ENCODE measurements at regions not wholly inside any gene's neighbourhood (a gene's known extent, or its start where the extent isn't known, plus 50 kb on each side); places are given as distances from the start of the nearest gene placed in this dataset.

DNA sequence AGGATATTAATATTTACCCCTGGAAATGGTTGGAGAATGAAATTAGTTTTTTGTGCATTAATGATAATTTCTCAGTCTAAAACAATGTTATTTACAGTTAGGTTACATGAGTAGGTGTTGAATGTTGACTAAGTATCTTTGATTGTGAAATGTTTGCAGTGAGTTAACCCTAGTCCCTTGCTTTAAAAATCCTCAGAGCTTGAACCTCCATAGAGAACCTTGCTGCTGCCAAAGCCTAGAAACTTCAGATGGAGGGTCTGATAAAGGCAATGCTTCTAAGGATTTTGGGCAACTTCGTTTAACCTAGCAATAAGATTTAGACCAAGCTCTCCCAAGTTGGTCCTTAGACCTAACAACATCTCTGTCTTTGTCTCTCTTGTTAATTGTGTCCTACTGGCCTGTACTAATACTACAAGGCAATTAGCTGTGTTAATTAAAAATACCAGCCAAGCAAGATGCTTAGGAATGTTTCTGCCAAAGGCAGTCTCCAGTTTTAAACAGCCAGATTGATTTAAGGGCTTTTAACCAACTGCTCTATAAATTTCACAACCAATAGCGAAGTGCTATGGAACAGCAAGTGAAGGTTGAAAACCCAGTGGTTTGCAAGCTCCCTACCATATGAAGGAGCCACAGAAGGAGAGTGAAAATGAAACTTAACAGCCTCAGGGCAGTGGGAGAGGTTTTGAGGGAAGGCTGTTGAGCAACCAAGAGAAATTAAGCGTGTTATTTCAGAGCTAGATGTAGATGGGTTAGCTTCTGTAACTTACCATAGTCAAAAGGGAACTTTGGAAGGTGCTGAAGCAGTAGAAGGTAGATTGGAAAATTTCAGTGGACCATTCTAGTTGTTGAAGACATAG lies 295.9 kb upstream of the ANO5 start:
- TF ChIP-seq POLR2A (IDR thresholded peaks at IDR 0.05; ENCODE audit: low read length) (no peak), RFX5 (IDR thresholded peaks at IDR 0.05) (no peak), POLR2AphosphoS2 (conservative IDR thresholded peaks at IDR 0.05; ENCODE audit: low read length) (no peak), CEBPB (IDR thresholded peaks at IDR 0.05) (no peak), MYC (IDR thresholded peaks at IDR 0.05; ENCODE audit: borderline replicate concordance, low read length) (no peak), GATA3 (IDR thresholded peaks at IDR 0.05; ENCODE audit: borderline replicate concordance) (no peak)
- TF ChIP-seq, protein P1, sequence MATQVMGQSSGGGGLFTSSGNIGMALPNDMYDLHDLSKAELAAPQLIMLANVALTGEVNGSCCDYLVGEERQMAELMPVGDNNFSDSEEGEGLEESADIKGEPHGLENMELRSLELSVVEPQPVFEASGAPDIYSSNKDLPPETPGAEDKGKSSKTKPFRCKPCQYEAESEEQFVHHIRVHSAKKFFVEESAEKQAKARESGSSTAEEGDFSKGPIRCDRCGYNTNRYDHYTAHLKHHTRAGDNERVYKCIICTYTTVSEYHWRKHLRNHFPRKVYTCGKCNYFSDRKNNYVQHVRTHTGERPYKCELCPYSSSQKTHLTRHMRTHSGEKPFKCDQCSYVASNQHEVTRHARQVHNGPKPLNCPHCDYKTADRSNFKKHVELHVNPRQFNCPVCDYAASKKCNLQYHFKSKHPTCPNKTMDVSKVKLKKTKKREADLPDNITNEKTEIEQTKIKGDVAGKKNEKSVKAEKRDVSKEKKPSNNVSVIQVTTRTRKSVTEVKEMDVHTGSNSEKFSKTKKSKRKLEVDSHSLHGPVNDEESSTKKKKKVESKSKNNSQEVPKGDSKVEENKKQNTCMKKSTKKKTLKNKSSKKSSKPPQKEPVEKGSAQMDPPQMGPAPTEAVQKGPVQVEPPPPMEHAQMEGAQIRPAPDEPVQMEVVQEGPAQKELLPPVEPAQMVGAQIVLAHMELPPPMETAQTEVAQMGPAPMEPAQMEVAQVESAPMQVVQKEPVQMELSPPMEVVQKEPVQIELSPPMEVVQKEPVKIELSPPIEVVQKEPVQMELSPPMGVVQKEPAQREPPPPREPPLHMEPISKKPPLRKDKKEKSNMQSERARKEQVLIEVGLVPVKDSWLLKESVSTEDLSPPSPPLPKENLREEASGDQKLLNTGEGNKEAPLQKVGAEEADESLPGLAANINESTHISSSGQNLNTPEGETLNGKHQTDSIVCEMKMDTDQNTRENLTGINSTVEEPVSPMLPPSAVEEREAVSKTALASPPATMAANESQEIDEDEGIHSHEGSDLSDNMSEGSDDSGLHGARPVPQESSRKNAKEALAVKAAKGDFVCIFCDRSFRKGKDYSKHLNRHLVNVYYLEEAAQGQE (IDR thresholded peaks at IDR 0.05) = no peak
- TF ChIP-seq, protein P2, sequence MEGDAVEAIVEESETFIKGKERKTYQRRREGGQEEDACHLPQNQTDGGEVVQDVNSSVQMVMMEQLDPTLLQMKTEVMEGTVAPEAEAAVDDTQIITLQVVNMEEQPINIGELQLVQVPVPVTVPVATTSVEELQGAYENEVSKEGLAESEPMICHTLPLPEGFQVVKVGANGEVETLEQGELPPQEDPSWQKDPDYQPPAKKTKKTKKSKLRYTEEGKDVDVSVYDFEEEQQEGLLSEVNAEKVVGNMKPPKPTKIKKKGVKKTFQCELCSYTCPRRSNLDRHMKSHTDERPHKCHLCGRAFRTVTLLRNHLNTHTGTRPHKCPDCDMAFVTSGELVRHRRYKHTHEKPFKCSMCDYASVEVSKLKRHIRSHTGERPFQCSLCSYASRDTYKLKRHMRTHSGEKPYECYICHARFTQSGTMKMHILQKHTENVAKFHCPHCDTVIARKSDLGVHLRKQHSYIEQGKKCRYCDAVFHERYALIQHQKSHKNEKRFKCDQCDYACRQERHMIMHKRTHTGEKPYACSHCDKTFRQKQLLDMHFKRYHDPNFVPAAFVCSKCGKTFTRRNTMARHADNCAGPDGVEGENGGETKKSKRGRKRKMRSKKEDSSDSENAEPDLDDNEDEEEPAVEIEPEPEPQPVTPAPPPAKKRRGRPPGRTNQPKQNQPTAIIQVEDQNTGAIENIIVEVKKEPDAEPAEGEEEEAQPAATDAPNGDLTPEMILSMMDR (IDR thresholded peaks at IDR 0.05) = no peak
- TF ChIP-seq, protein P3, sequence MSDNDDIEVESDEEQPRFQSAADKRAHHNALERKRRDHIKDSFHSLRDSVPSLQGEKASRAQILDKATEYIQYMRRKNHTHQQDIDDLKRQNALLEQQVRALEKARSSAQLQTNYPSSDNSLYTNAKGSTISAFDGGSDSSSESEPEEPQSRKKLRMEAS (IDR thresholded peaks at IDR 0.05) = no peak

All from A549 (cell line).